ENCODE measurements at regions not wholly inside any gene's neighbourhood (a gene's known extent, or its start where the extent isn't known, plus 50 kb on each side); places are given as distances from the start of the nearest gene placed in this dataset.

DNA sequence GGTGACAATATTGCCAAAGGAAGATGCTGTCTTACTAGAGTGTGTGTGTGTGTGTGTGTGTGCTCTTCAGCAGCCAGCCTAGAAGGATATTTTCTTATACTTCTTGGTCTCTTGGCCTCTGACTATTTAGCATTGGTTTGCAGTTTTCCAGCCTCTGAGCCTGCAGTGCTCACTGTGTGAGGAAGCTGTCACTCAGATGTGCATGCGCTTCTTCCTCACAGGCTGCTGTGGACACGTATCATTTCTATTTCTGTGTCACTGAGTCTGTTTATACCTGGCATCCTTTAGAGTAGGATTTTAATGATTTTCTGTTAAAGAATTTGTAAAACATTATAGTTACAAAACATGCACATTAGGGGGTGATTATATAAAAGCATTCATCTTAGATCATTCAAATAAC, 83.3 kb downstream of the ALDH8A1 start:
- Histone ChIP-seq H3K27me3 (peaks cover 6% of the 10 kb centered on the region), H3K36me3 (no peaks in the 10 kb centered on the region), H3K27ac (no peak overlapping the region), H3K4me3 (ENCODE audit: low read depth in 1 of 2, low read length in 1 of 2) (no peak overlapping the region), H3K9me3 (no peaks in the 10 kb centered on the region), H3K4me1 (ENCODE audit: control insufficient read depth in 1 of 2, insufficient read depth in 1 of 2, low read depth in 1 of 2, low read length in 1 of 2) (no peaks in the 10 kb centered on the region)
- TF ChIP-seq CTCF (IDR thresholded peaks at IDR 0.05), result no peak

DNA sequence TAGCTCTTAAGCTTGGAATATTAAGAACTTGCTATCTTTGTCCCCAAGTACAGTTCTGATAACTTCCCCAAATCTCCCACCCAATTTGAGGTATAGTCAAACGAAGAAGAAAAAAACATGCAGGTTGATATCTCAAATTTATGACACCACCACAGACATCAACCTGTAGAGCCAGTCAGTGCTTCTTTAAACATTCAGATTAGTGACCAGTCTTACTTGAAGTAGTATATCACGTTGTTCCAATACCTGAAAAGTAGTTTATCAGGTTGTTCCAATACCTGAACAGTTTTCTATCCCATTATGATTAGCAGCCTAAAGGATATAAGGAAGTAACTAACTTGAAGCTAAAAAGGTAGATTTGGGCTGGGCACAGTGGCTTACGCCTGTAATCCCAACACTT, 85.3 kb downstream of the ALDH8A1 start:
- no peak for TF ChIP-seq CTCF (IDR thresholded peaks at IDR 0.05)
- Histone ChIP-seq H3K27me3 (peaks cover 6% of the 10 kb centered on the region), H3K9me3 (no peaks in the 10 kb centered on the region), H3K4me3 (ENCODE audit: low read depth in 1 of 2, low read length in 1 of 2) (no peak overlapping the region), H3K4me1 (ENCODE audit: control insufficient read depth in 1 of 2, insufficient read depth in 1 of 2, low read depth in 1 of 2, low read length in 1 of 2) (no peaks in the 10 kb centered on the region), H3K36me3 (no peaks in the 10 kb centered on the region), H3K27ac (no peak overlapping the region)

- no peak for TF ChIP-seq CTCF (IDR thresholded peaks at IDR 0.05)
- Histone ChIP-seq H3K27ac (no peak overlapping the region), H3K27me3 (peaks cover 6% of the 10 kb centered on the region), H3K36me3 (no peaks in the 10 kb centered on the region), H3K4me1 (ENCODE audit: control insufficient read depth in 1 of 2, insufficient read depth in 1 of 2, low read depth in 1 of 2, low read length in 1 of 2) (no peaks in the 10 kb centered on the region), H3K4me3 (ENCODE audit: low read depth in 1 of 2, low read length in 1 of 2) (no peak overlapping the region), H3K9me3 (no peaks in the 10 kb centered on the region)
Measured at GRCh38 chr6:134863763-134864510, 86.0 kb downstream of the ALDH8A1 start.

GRCh38 chr6:134854366-134854765, 95.5 kb downstream of the ALDH8A1 start:
- Histone ChIP-seq H3K36me3 (no peaks in the 10 kb centered on the region), H3K9me3 (no peaks in the 10 kb centered on the region), H3K27ac (no peak overlapping the region), H3K4me1 (ENCODE audit: control insufficient read depth in 1 of 2, insufficient read depth in 1 of 2, low read depth in 1 of 2, low read length in 1 of 2) (no peaks in the 10 kb centered on the region), H3K4me3 (ENCODE audit: low read depth in 1 of 2, low read length in 1 of 2) (no peak overlapping the region), H3K27me3 (no peaks in the 10 kb centered on the region)
- TF ChIP-seq CTCF (IDR thresholded peaks at IDR 0.05), result no peak

DNA sequence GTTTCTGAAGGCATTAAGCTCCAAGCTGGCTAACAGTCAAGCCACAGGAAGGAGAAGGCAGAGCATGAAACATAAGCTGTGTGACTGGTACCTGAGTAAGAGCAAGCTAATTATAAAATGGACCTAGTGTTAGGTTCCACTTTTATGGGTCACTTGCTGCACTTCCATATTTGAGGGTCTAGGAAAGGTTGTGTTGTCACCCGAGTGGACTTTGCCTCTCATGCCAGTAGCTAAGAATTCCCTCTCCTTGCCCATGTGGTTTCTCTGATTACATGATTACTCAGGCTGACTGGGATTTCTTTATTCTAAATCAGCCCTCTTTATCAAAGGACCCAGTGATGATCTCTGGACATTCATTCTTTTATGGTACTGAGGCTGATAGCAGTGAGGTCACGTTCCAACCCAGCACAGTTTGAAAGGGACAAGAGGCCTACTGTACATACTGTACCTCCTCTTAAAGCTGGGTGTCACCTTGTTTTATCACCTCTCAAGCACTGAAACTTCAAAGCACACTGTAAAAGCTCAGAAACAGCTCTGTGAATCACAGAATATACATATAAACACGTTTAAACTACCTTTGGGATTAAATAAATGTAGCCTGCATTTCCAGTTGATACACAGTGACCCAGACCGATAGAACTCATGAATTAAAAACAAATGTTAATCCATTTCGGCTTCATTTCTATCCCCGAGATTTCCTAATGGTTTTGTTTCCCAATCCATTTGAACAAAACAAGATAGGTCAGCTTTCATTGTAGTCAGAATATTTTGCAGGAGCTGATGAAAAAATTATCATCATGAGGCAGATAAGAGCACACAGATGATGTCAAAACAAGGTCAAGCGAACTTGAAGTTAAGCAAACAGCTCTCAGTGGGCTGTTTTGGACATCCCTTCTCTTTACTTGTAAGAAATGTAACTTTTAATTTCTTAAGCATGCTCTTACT, 96.5 kb downstream of the ALDH8A1 start:
- Histone ChIP-seq H3K36me3 (no peaks in the 10 kb centered on the region), H3K4me1 (ENCODE audit: control insufficient read depth in 1 of 2, insufficient read depth in 1 of 2, low read depth in 1 of 2, low read length in 1 of 2) (no peaks in the 10 kb centered on the region), H3K4me3 (ENCODE audit: low read depth in 1 of 2, low read length in 1 of 2) (no peak overlapping the region), H3K27me3 (no peaks in the 10 kb centered on the region), H3K9me3 (no peaks in the 10 kb centered on the region), H3K27ac (no peak overlapping the region)
- no peak for TF ChIP-seq CTCF (IDR thresholded peaks at IDR 0.05)
